Keratinocyte (primary cell): ENCODE measurements at regions not wholly inside any gene's neighbourhood (a gene's known extent, or its start where the extent isn't known, plus 50 kb on each side); places are given as distances from the start of the nearest gene placed in this dataset.

Experiments
- DNase-seq: peaks from one replicate; pipeline ENCODE4 v3.0.0-alpha.2; 2011; ENCODE audit warnings: low read depth, missing footprints, low spot score
- FAIRE-seq: peaks from 2 replicates; lab custom pipeline; 2011; peaks lifted over from hg19 to GRCh38; lab: Jason Lieb, UNC
- H2AFZ ChIP-seq: 2 replicates; pipeline ENCODE4 v1.6.0; 2012; ENCODE audit warnings: low read length, control low read depth, inconsistent platforms; ENCODE audit not compliant: control insufficient read depth
- H3K27ac ChIP-seq: 2 replicates; pipeline ENCODE4 v1.5.1; 2011; ENCODE audit warnings: low read length; ENCODE audit not compliant: control insufficient read depth, insufficient read depth
- H3K27me3 ChIP-seq: 3 replicates; pipeline ENCODE4 v1.6.0; 2011; ENCODE audit warnings: low read length; ENCODE audit not compliant: control insufficient read depth, insufficient read depth; ENCODE audit errors: extremely low read depth
- H3K36me3 ChIP-seq, 2 experiments: 2 replicates in 1 of 2; 3 replicates in 1 of 2; pipeline ENCODE4 v1.5.1; 2011; ENCODE audit warnings: low read length in 2 of 2, mild to moderate bottlenecking in 1 of 2; ENCODE audit not compliant: control insufficient read depth in 2 of 2, insufficient read depth in 2 of 2; ENCODE audit errors: extremely low read depth in 1 of 2
- H3K4me1 ChIP-seq: 3 replicates; pipeline ENCODE4 v1.5.1; 2011; ENCODE audit warnings: low read length; ENCODE audit not compliant: control insufficient read depth, insufficient read depth; ENCODE audit errors: extremely low read depth
- H3K4me2 ChIP-seq: 3 replicates; pipeline ENCODE4 v1.6.0; 2011; ENCODE audit warnings: low read depth, low read length; ENCODE audit not compliant: control insufficient read depth, insufficient read depth; ENCODE audit errors: extremely low read depth
- H3K4me3 ChIP-seq, 3 experiments: fragments of 200-600 bp in 1 of 3; sonication (generic) in 1 of 3; 2 replicates in 2 of 3; 3 replicates in 1 of 3; pipeline ENCODE4 v1.5.1; 2011 to 2016; ENCODE audit warnings: low read length in 3 of 3, mild to moderate bottlenecking in 3 of 3, control low read depth in 2 of 3, inconsistent platforms in 1 of 3, low read depth in 1 of 3, mixed read lengths in 1 of 3, mixed run types in 1 of 3, moderate library complexity in 1 of 3; ENCODE audit not compliant: control insufficient read depth in 2 of 3, insufficient read depth in 2 of 3; ENCODE audit errors: extremely low read depth in 1 of 3
- H3K79me2 ChIP-seq: 2 replicates; pipeline ENCODE4 v1.6.0; 2012; ENCODE audit warnings: low read length; ENCODE audit not compliant: control insufficient read depth, insufficient read depth
- H3K9ac ChIP-seq: 3 replicates; pipeline ENCODE4 v1.6.0; 2011; ENCODE audit warnings: low read length; ENCODE audit not compliant: control insufficient read depth, insufficient read depth; ENCODE audit errors: extremely low read depth
- H3K9me1 ChIP-seq: 3 replicates; pipeline ENCODE4 v1.6.0; 2011; ENCODE audit warnings: low read length; ENCODE audit not compliant: control insufficient read depth, insufficient read depth; ENCODE audit errors: extremely low read depth
- H3K9me3 ChIP-seq: 2 replicates; pipeline ENCODE4 v1.5.1; 2012; ENCODE audit warnings: low read depth, low read length; ENCODE audit not compliant: control insufficient read depth
- H4K20me1 ChIP-seq: 3 replicates; pipeline ENCODE4 v1.6.0; 2011; ENCODE audit warnings: low read length; ENCODE audit not compliant: control insufficient read depth, insufficient read depth; ENCODE audit errors: extremely low read depth
- CTCF ChIP-seq, 3 experiments: IDR thresholded peaks in 1 of 3; conservative IDR thresholded peaks in 1 of 3; optimal IDR thresholded peaks in 1 of 3; 2 replicates in 2 of 3; 3 replicates in 1 of 3; pipeline versions ENCODE3 to v1.5.1; 2011; ENCODE audit warnings: low read length in 3 of 3, mild to moderate bottlenecking in 3 of 3, moderate library complexity in 2 of 3, control low read depth in 1 of 3, inconsistent platforms in 1 of 3; ENCODE audit not compliant: insufficient read depth in 2 of 3; ENCODE audit errors: extremely low read depth in 1 of 3
- EZH2 ChIP-seq: IDR thresholded peaks from one replicate; pipeline ENCODE4 v1.6.1; 2012; ENCODE audit warnings: inconsistent platforms, mild to moderate bottlenecking, low read length, moderate library complexity
- dilution Hi-C: fragments of 300-500 bp; cut with MboI; formaldehyde crosslinking; loops from one replicate; pipeline ENCODE4 v1.7.0; 2020; ENCODE audit warnings: low sequenced_read_pairs; ENCODE audit not compliant: extremely low pct_ligation_motif_present

GRCh38 chr12:107480836-107481608 is 204.6 kb upstream of the PWP1 start:
- DNase-seq (no peak), FAIRE-seq (no peak)
- Histone ChIP-seq H3K79me2 (no peaks in the 10 kb centered on the region), H3K27me3 (no peaks in the 10 kb centered on the region), H3K27ac (no peak overlapping the region), H2AFZ (no peak overlapping the region), H3K36me3 (no peaks in the 10 kb centered on the region), H3K9me1 (no peaks in the 10 kb centered on the region), H3K9ac (no peak overlapping the region), H3K4me1 (peaks cover 7% of the 10 kb centered on the region), H3K9me3 (no peaks in the 10 kb centered on the region), H3K4me2 (no peak overlapping the region), H4K20me1 (no peaks in the 10 kb centered on the region), H3K4me3 (no peak overlapping the region)
- dilution Hi-C loops = no loop called here
- TF ChIP-seq EZH2 (no peak), CTCF (optimal IDR thresholded peaks at IDR 0.05 in 1 of 3, IDR thresholded peaks at IDR 0.05 in 1 of 3, conservative IDR thresholded peaks at IDR 0.05 in 1 of 3; ENCODE audit: extremely low read depth in 1 of 3, insufficient read depth in 2 of 3, low read length in 3 of 3) (no peak)

GRCh38 chr12:107484230-107484629 is 201.4 kb upstream of the PWP1 start:
- dilution Hi-C loops = no loop called here

More at GRCh38 chr12:107484230-107484629, 201.4 kb upstream of the PWP1 start:
- no peaks in the 10 kb centered on the region for H3K9me1 ChIP-seq
- no peak for FAIRE-seq
- H3K9ac ChIP-seq = no peak overlapping the region
- no peaks in the 10 kb centered on the region for H3K36me3 ChIP-seq
- H2AFZ ChIP-seq = no peak overlapping the region
- no peaks in the 10 kb centered on the region for H3K4me1 ChIP-seq
- no peak for DNase-seq
- no peaks in the 10 kb centered on the region for H3K27me3 ChIP-seq
- no peaks in the 10 kb centered on the region for H3K9me3 ChIP-seq
- no peak overlapping the region for H3K4me3 ChIP-seq
- TF ChIP-seq CTCF (optimal IDR thresholded peaks at IDR 0.05 in 1 of 3, IDR thresholded peaks at IDR 0.05 in 1 of 3, conservative IDR thresholded peaks at IDR 0.05 in 1 of 3; ENCODE audit: extremely low read depth in 1 of 3, insufficient read depth in 2 of 3, low read length in 3 of 3) (no peak), EZH2 (no peak)
- no peaks in the 10 kb centered on the region for H3K79me2 ChIP-seq
- no peak overlapping the region for H3K4me2 ChIP-seq
- H4K20me1 ChIP-seq = no peaks in the 10 kb centered on the region
- no peak overlapping the region for H3K27ac ChIP-seq
